K562 (cell line): ENCODE measurements at regions not wholly inside any gene's neighbourhood (a gene's known extent, or its start where the extent isn't known, plus 50 kb on each side); places are given as distances from the start of the nearest gene placed in this dataset.

ENCODE experiments used
- BRF2 ChIP-seq: IDR thresholded peaks from 3 replicates; pipeline ENCODE4 v1.6.1; 2011; ENCODE audit warnings: borderline replicate concordance, mild to moderate bottlenecking; ENCODE audit not compliant: insufficient read length, insufficient read depth
- NUFIP1 ChIP-seq: fragments of 450-650 bp; IDR thresholded peaks from 2 replicates; pipeline ENCODE4 v1.6.1; 2018; ENCODE audit not compliant: partially characterized antibody
- PTTG1 ChIP-seq: fragments of 450-650 bp; IDR thresholded peaks from 2 replicates; pipeline ENCODE4 v1.6.1; 2016; ENCODE audit warnings: low read depth, mild to moderate bottlenecking, missing genetic modification characterization, missing compliant biosample characterization
- SAFB ChIP-seq: fragments of 200-400 bp; formaldehyde crosslinking; IDR thresholded peaks from 2 replicates; pipeline ENCODE4 v1.6.1; 2017; ENCODE audit warnings: low read depth, low read length, borderline replicate concordance
- SMAD1 ChIP-seq: fragments of 150-350 bp; IDR thresholded peaks from 2 replicates; pipeline ENCODE4 v1.6.1; 2014; ENCODE audit warnings: low read length, low read depth; ENCODE audit not compliant: partially characterized antibody
- SMARCA4 ChIP-seq: fragments of 450-650 bp; IDR thresholded peaks from 2 replicates; pipeline ENCODE4 v1.6.1; 2016
- SRSF1 ChIP-seq: fragments of 200-400 bp; formaldehyde crosslinking; IDR thresholded peaks from 2 replicates; pipeline ENCODE4 v1.6.1; 2017; ENCODE audit warnings: mild to moderate bottlenecking, low read depth, low read length, moderate library complexity
- ZNF318 ChIP-seq, 2 experiments: fragments of 450-650 bp; IDR thresholded peaks; 2 replicates each; pipeline ENCODE4 v1.6.1; 2016; ENCODE audit warnings: mild to moderate bottlenecking in 2 of 2, borderline replicate concordance in 1 of 2, low read depth in 1 of 2, moderate library complexity in 1 of 2
- ZNF408 ChIP-seq: fragments of 250-450 bp; sonication (Bioruptor Pico); IDR thresholded peaks from 2 replicates; pipeline ENCODE4 v1.4.0; 2020; ENCODE audit warnings: low read depth, mild to moderate bottlenecking, moderate library complexity
- ZNF551 ChIP-seq: fragments of 250-450 bp; sonication (Bioruptor Pico); IDR thresholded peaks from 2 replicates; pipeline ENCODE4 v1.5.0; 2021; ENCODE audit warnings: mild to moderate bottlenecking, moderate library complexity

- TF ChIP-seq ZNF318 (IDR thresholded peaks at IDR 0.05; ENCODE audit: borderline replicate concordance in 1 of 2, low read depth in 1 of 2) (no peak), SMARCA4 (no peak), SMAD1 (no peak), BRF2 (no peak), SRSF1 (no peak), SAFB (no peak), ZNF408 (CRISPR knock-in tag) (no peak), ZNF551 (CRISPR knock-in tag) (no peak), PTTG1 (no peak), NUFIP1 (no peak)
- TF ChIP-seq, all 486 proteins: peak for 0
These were observed 176.1 kb downstream of the DAD1 start (continued) for GRCh38 chr14:22412926-22413411.
